Stimulated activated CD4-positive, alpha-beta T cell treated with anti-CD3 and anti-CD28 coated beads, Interleukin-4, amount 100 ng/mL, for 4 hours (primary cell): ENCODE measurements at regions not wholly inside any gene's neighbourhood (a gene's known extent, or its start where the extent isn't known, plus 50 kb on each side); places are given as distances from the start of the nearest gene placed in this dataset.
"Not testable (repeated sequence)": the region's sequence is repeated elsewhere in the genome, so short reads cannot be mapped to it uniquely, and the experiment has no call there.

Experiments used
- DNase-seq, 2 experiments: peaks; one replicate each; pipeline ENCODE4 v3.0.0-alpha.2; 2020

GRCh38 chr5:62132276-62132675 lies 173.7 kb upstream of the KIF2A start:
- DNase-seq: no peak

GRCh38 chr5:62133426-62133825 lies 172.6 kb upstream of the KIF2A start:
- no peak for DNase-seq

GRCh38 chr5:62134811-62135210 lies 171.2 kb upstream of the KIF2A start:
- no peak for DNase-seq

GRCh38 chr5:62137628-62138027 lies 168.4 kb upstream of the KIF2A start:
- no peak for DNase-seq

GRCh38 chr5:62138607-62139006 lies 167.4 kb upstream of the KIF2A start:
- no peak for DNase-seq

- no peak for DNase-seq
Measured at GRCh38 chr5:62139741-62140140, 166.3 kb upstream of the KIF2A start.

GRCh38 chr5:62142351-62142750 lies 163.7 kb upstream of the KIF2A start:
- no peak for DNase-seq

GRCh38 chr5:62143268-62144229 lies 162.5 kb upstream of the KIF2A start:
- no peak for DNase-seq

GRCh38 chr5:62144401-62145022 lies 161.5 kb upstream of the KIF2A start:
- no peak for DNase-seq

GRCh38 chr5:62149879-62150278 lies 156.1 kb upstream of the KIF2A start:
- no peak for DNase-seq

- no peak for DNase-seq
Measured at GRCh38 chr5:62152394-62153087, 153.5 kb upstream of the KIF2A start.

- DNase-seq: no peak
Measured at GRCh38 chr5:62154758-62155157, 151.2 kb upstream of the KIF2A start.

GRCh38 chr5:62155988-62156387 lies 150.0 kb upstream of the KIF2A start:
- DNase-seq: no peak

GRCh38 chr5:62167561-62168057 lies 138.4 kb upstream of the KIF2A start:
- no peak for DNase-seq

GRCh38 chr5:62168506-62169281 lies 137.3 kb upstream of the KIF2A start:
- no peak for DNase-seq

GRCh38 chr5:62178258-62178657 lies 127.7 kb upstream of the KIF2A start:
- no peak for DNase-seq

GRCh38 chr5:62182802-62183201 lies 123.2 kb upstream of the KIF2A start:
- no peak for DNase-seq

GRCh38 chr5:62183727-62184126 lies 122.3 kb upstream of the KIF2A start:
- no peak for DNase-seq

GRCh38 chr5:62184444-62184843 lies 121.6 kb upstream of the KIF2A start:
- DNase-seq: no peak

GRCh38 chr5:62190173-62190572 lies 115.8 kb upstream of the KIF2A start:
- no peak for DNase-seq

- DNase-seq: no peak
Measured at GRCh38 chr5:62190931-62191330, 115.1 kb upstream of the KIF2A start.

GRCh38 chr5:62192958-62193357 lies 113.0 kb upstream of the KIF2A start:
- no peak for DNase-seq

- not testable (repeated sequence) for DNase-seq
Measured at GRCh38 chr5:62196532-62196931, 109.5 kb upstream of the KIF2A start.
